GM18951 (cell line): ENCODE measurements at regions not wholly inside any gene's neighbourhood (a gene's known extent, or its start where the extent isn't known, plus 50 kb on each side); places are given as distances from the start of the nearest gene placed in this dataset.

Source experiments
- POLR2A ChIP-seq: IDR thresholded peaks from 4 replicates; pipeline ENCODE4 v1.6.1; 2011; ENCODE audit warnings: mild to moderate bottlenecking; ENCODE audit not compliant: insufficient read length, insufficient read depth; ENCODE audit errors: extremely low read depth
- in situ Hi-C: fragments of 300-500 bp; cut with MboI; formaldehyde crosslinking; loops from one replicate; pipeline ENCODE4 v1.12.0; 2022; ENCODE audit warnings: low sequenced_read_pairs, mixed read lengths, inconsistent platforms; ENCODE audit not compliant: unreplicated experiment

- in situ Hi-C loops, result no loop called here
- TF ChIP-seq POLR2A, result no peak
Observed at GRCh38 chr6:44062771-44063560, 64.3 kb downstream of the MRPL14 start.

- in situ Hi-C loops, result no loop called here
- TF ChIP-seq POLR2A, result no peak
Observed at GRCh38 chr6:44062105-44062770, 65.0 kb downstream of the MRPL14 start.

- no peak for TF ChIP-seq POLR2A
- in situ Hi-C loops, result no loop called here
Observed at GRCh38 chr6:44061375-44062104, 65.7 kb downstream of the MRPL14 start.

GRCh38 chr6:44060612-44061374 lies 66.5 kb downstream of the MRPL14 start:
- in situ Hi-C loops, result no loop called here
- no peak for TF ChIP-seq POLR2A

- no peak for TF ChIP-seq POLR2A
- in situ Hi-C loops, result no loop called here
Observed at GRCh38 chr6:44059359-44060346, 67.6 kb downstream of the MRPL14 start.

- TF ChIP-seq POLR2A, result no peak
- in situ Hi-C loops, result no loop called here
Observed at GRCh38 chr6:44058617-44059358, 68.5 kb downstream of the MRPL14 start.

GRCh38 chr6:44057931-44058616 lies 69.2 kb downstream of the MRPL14 start:
- in situ Hi-C loops, result no loop called here
- no peak for TF ChIP-seq POLR2A

GRCh38 chr6:44057238-44057930 lies 69.9 kb downstream of the MRPL14 start:
- no peak for TF ChIP-seq POLR2A
- in situ Hi-C loops, result no loop called here

- TF ChIP-seq POLR2A, result no peak
- in situ Hi-C loops, result no loop called here
Observed at GRCh38 chr6:44056392-44057237, 70.6 kb downstream of the MRPL14 start.
